Heart right ventricle (tissue), 16 donors: ENCODE measurements at regions not wholly inside any gene's neighbourhood (a gene's known extent, or its start where the extent isn't known, plus 50 kb on each side); places are given as distances from the start of the nearest gene placed in this dataset.

Experiments used
- ATAC-seq, 8 donors: fragments of 200-7000 bp; cut with Tn5 transposase; one replicate each; pipeline ENCODE4 v1.9.1; 2020; ENCODE audit warnings: mild to moderate bottlenecking in 8 of 8, moderate library complexity in 8 of 8, moderate number of reproducible peaks in 1 of 8
- DNase-seq, 2 donors: peaks; one replicate each; pipeline ENCODE4 v3.0.0-alpha.2; 2020
- H3K27ac ChIP-seq, 10 donors: fragments of 200-600 bp; sonication (generic) in 2 of 10; one replicate each; pipeline versions ENCODE4 v1.5.0 to v1.8.0; 2020 to 2022; ENCODE audit warnings: mild to moderate bottlenecking in 3 of 10
- H3K27me3 ChIP-seq, 7 donors: fragments of 200-600 bp; one replicate each; pipeline ENCODE4 v1.8.0; 2021 to 2022; ENCODE audit warnings: mild to moderate bottlenecking in 2 of 7
- H3K36me3 ChIP-seq, 9 donors: fragments of 200-600 bp; sonication (generic) in 1 of 9; one replicate each; pipeline versions ENCODE4 v1.5.0 to v1.8.0; 2020 to 2022; ENCODE audit warnings: mild to moderate bottlenecking in 2 of 9
- H3K4me1 ChIP-seq, 9 donors: fragments of 200-600 bp; sonication (generic) in 1 of 9; one replicate each; pipeline versions ENCODE4 v1.5.0 to v1.8.0; 2020 to 2022; ENCODE audit warnings: mild to moderate bottlenecking in 4 of 9
- H3K4me3 ChIP-seq, 10 donors: fragments of 200-600 bp; sonication (generic) in 2 of 10; one replicate each; pipeline versions ENCODE4 v1.5.0 to v1.8.0; 2020 to 2022; ENCODE audit warnings: mild to moderate bottlenecking in 7 of 10, moderate library complexity in 2 of 10
- H3K9me3 ChIP-seq, 11 donors: fragments of 200-600 bp in 10 of 11; sonication (generic) in 2 of 11; one replicate each; pipeline versions ENCODE4 v1.5.0 to v1.8.0; 2013 to 2022; ENCODE audit warnings: mild to moderate bottlenecking in 2 of 11, control low read depth in 1 of 11, moderate library complexity in 1 of 11
- WGBS, 2 donors: extraction: QIAGEN DNeasy Blood & Tissue Kit; methylation state at CpG; one replicate each; pipeline ENCODE4 v1.1.7; 2013; ENCODE audit warnings: inconsistent platforms in 1 of 2; 5-methylcytosine and 5-hydroxymethylcytosine counted together
- intact Hi-C, 10 donors: fragments of 100-400 bp; cut with DNase I; formaldehyde crosslinking; loops; one replicate each; pipeline versions ENCODE4 v1.11.1 to v1.14.2; 2022
- TF ChIP-seq, protein P1 (sequence below), 9 donors: fragments of 200-600 bp; sonication (generic) in 2 of 9; IDR thresholded peaks; one replicate each; pipeline versions ENCODE4 v1.5.0 to v1.8.0; 2021 to 2022; ENCODE audit warnings: antibody characterized with exemption in 9 of 9, mild to moderate bottlenecking in 5 of 9, moderate library complexity in 1 of 9
- donor health status: Arrhythmogenic right ventricular cardiomyopathy.
- donor health status: ischemic (EF 13 %, LVEDD 7.1; RV severe dilation, severe dysfunction).
- donor health status: healthy with polysubstance abuse.
- donor health status: DM: no; HTN: yes; CAD: no.
- donor health status: DM: no; HTN: no; CAD: no.
- donor health status: ischemic (EF 25% LVEDD 6.9; RV normal size, moderate dysfunction).
- donor health status: ischemic (EF 25% LVEDD 5.7; RV mildly dilated, moderate dysfunction).
- donor health status: healthy.
- donor health status: DM: yes; HTN: yes; CAD: no.
- donor health status: Ischemic cardiomyopathy.
- donor health status: ischemic (EF 35%, LVEDD 5.7; RV mildly dilated, moderate dysfunction).
- donor health status: nonischemic (EF 11% LVEDD 7.7; RV severe dilation, severe dysfunction).
- donor health status: DM: yes; HTN: yes; CAD: no.
- donor health status: PGD.
- donor health status: ischemic (EF 29% LVEDD 5.4; RV normal size, mild dysfunction).
- donor health status: nonischemic (EF 23%, LVEDD 6.1; RV moderate dilation, normal function).

DNA sequence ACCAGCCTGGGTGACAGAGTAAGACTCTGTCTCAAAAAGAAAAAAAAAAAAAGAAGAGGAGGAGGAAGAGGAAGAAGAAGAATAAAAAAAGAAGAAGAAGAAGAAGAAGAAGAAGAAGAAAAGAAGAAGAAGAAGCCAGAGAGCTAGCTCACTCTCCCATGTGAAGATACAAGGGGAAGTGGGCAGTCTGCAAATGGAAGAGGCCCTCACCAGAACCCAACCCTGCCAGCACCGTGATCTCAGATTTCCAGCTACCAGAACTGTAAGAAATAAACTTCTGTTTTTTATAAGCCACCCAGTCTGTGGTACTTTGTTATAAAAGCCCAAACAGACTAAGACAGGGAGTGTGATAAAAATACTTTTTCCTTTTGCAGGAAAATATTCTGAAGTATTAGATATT is 130.7 kb downstream of the ETNK1 start:
- no peak for DNase-seq
- Histone ChIP-seq H3K27ac (no peak overlapping the region), H3K36me3 (no peaks in the 10 kb centered on the region), H3K9me3 (peaks cover 0 to 22% (median 0%) of the 10 kb centered on the region in 11 donors), H3K4me3 (no peak overlapping the region), H3K27me3 (no peaks in the 10 kb centered on the region), H3K4me1 (no peaks in the 10 kb centered on the region)
- WGBS, 2 donors = 86 to 88% methylated on average over 1 of the region's 1 CpG
- no peak for ATAC-seq
- intact Hi-C loops = no loop called here
- TF ChIP-seq, protein P1, sequence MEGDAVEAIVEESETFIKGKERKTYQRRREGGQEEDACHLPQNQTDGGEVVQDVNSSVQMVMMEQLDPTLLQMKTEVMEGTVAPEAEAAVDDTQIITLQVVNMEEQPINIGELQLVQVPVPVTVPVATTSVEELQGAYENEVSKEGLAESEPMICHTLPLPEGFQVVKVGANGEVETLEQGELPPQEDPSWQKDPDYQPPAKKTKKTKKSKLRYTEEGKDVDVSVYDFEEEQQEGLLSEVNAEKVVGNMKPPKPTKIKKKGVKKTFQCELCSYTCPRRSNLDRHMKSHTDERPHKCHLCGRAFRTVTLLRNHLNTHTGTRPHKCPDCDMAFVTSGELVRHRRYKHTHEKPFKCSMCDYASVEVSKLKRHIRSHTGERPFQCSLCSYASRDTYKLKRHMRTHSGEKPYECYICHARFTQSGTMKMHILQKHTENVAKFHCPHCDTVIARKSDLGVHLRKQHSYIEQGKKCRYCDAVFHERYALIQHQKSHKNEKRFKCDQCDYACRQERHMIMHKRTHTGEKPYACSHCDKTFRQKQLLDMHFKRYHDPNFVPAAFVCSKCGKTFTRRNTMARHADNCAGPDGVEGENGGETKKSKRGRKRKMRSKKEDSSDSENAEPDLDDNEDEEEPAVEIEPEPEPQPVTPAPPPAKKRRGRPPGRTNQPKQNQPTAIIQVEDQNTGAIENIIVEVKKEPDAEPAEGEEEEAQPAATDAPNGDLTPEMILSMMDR (IDR thresholded peaks at IDR 0.05) = no peak

DNA sequence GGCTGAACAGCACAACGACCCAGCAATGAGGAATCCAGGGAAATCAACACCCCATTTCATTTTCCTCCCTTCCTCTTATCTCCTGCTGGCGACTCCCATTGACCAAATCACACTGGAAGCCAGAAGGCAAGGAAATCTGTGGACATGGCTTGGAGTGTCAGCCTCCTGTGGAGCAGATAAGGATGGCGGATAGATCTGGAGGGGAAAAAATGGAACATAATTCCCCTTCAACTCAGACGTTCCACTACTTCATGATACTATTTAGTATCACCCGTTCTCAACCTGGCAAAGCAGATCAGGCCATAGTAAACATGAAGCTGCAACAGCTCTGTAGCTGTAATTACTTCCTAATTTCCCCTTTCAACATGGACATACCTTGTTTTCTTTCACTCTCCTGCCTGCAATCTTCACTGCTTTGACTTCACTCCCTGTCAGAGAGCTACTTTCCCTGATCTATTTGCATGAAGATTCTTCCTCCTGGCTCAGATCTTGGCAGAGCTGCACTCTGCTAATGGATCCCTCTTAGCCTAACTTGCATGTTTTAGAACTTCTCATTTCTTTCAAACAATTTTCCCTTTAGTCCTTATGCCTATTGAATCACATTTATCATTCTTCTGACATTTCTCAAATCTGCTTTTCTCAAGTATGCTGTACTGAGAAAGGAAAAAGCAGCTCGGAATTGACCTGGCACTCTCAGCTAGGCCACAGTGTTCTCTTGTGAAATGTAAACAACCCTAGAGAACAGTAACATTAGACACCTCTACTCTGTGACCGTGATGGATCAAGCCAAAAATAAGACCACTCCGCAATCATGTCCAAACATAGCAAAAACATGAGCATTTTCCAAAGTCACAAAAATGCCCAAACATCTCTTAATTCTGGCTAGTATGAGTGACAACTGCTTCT is 135.1 kb downstream of the ETNK1 start:
- WGBS, 2 donors = 39 to 40% methylated on average over 8 of the region's 8 CpGs
- ATAC-seq = no peak
- TF ChIP-seq, protein P1 (IDR thresholded peaks at IDR 0.05) = no peak
- Histone ChIP-seq H3K36me3 (no peaks in the 10 kb centered on the region), H3K4me3 (no peak overlapping the region), H3K9me3 (peaks cover 0 to 16% (median 0%) of the 10 kb centered on the region in 11 donors), H3K27ac (no peak overlapping the region), H3K27me3 (no peaks in the 10 kb centered on the region), H3K4me1 (no peaks in the 10 kb centered on the region)
- DNase-seq = no peak
- intact Hi-C loops = no loop called here

DNA sequence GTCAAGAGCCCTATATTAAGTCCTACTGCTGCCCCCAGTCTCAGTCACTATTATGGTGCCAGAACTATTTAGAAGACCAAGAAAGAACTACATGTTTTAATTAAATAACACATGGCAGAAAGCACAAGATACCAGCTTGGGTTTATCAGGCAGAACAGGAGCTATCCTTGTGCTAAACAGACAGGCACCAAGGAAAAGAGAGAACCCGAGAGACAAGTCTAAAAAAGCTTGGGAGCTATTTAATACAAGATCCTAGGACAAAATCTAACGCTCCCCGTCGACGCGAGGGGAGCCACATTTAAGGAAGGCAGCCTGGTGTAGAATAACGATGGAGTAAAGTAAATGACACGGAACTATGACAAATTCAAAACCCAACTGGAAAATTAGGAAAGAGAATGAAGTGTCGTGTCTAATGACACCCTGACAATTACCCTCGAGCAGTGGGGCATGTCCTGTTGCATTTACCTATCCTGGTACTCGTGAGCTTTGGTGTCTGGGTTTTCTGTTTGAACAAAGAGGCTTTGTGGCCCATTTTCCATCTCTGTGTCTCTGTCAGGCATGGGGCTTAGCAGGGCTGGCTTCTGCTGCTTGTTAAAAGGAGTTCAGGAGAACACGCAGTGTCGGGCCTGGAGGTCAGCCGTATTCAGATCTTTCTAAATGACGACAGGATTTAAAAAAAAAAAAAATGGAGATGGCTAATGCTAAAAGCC is 140.6 kb downstream of the ETNK1 start:
- no peaks in the 10 kb centered on the region for H3K36me3 ChIP-seq
- ATAC-seq (no peak), DNase-seq (no peak)
- H3K4me1 ChIP-seq = no peaks in the 10 kb centered on the region
- TF ChIP-seq, protein P1 (IDR thresholded peaks at IDR 0.05) = no peak
- H3K9me3 ChIP-seq = no peaks in the 10 kb centered on the region
- no peak overlapping the region for H3K4me3 ChIP-seq
- intact Hi-C loops = no loop called here
- no peaks in the 10 kb centered on the region for H3K27me3 ChIP-seq
- 77 to 78% methylated on average over 15 of the region's 15 CpGs for WGBS, 2 donors
- no peak overlapping the region for H3K27ac ChIP-seq

DNA sequence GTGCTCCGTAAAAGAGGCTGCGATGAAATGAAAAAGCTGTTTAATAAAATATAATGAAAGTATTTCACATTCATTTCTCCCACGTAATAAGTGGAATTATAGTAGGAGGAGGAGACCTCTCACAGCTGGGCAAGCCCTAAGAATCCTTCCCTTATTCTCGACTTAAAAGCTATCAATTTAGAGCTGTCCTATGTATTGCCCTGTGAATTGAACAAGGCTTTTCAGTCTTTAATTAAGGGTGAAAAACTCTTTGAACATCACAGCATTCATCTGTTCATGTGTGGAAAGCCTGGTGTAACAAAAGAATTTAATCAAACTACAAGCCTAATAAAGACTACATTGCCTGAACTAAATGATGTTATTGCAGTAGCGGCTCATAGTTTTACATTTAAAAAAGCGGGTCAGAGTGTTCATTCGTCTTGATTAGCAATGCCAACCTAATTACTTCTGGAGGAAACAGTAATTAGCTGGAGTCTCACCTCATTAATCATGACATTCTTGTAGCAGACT is 142.0 kb downstream of the ETNK1 start:
- intact Hi-C loops = no loop called here
- Histone ChIP-seq H3K36me3 (no peaks in the 10 kb centered on the region), H3K27ac (no peak overlapping the region), H3K9me3 (no peaks in the 10 kb centered on the region), H3K4me3 (no peak overlapping the region), H3K4me1 (no peaks in the 10 kb centered on the region), H3K27me3 (no peaks in the 10 kb centered on the region)
- 74 to 75% methylated on average over 7 of the region's 7 CpGs for WGBS, 2 donors
- no peak for DNase-seq
- TF ChIP-seq, protein P1 (IDR thresholded peaks at IDR 0.05) = no peak
- ATAC-seq = no peak
